Right renal cortex interstitium (tissue), 3 donors: ENCODE measurements at regions not wholly inside any gene's neighbourhood (a gene's known extent, or its start where the extent isn't known, plus 50 kb on each side); places are given as distances from the start of the nearest gene placed in this dataset.

Experiments used
- DNase-seq, 3 donors: peaks; one replicate each; pipeline ENCODE4 v3.0.0-alpha.2; 2013; ENCODE audit warnings: low read depth in 3 of 3, low spot score in 2 of 3

DNA sequence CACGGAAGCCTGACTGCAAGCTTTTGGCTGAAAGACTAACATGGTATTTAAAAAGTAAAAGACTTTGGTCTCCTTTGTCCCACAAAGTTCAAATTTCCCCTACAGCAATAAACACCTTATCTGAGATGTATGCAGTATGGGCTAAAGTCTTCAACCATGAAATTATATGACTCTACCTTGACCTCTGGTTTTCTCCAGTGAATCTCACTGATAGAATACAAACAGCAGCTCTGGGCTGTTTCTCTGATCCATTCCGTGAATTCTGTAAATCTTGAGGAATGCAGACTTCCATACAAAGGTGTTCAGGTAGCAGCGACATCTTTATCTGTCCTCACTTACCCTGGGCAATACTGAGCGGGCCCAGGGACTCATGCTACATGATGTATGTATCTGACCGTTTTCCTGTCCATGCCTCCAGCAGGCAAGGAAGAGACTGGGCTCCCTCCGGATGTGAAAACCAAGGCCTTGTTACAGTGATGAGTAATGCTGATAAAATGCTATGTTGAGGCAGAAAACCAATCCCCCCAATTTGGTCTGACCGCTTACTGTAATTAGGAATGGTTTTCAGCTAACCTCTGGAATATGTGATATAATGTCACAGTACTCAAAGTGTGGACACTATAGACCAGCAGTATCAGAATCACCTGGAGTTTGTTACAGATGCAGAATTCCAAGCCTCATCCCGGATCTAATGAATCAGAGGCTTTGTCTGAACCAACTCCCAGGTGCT, 589.8 kb downstream of the HS3ST4 start:
- DNase-seq = no peak

GRCh38 chr16:26295625-26296304, 604.0 kb downstream of the HS3ST4 start:
- no peak for DNase-seq

DNA sequence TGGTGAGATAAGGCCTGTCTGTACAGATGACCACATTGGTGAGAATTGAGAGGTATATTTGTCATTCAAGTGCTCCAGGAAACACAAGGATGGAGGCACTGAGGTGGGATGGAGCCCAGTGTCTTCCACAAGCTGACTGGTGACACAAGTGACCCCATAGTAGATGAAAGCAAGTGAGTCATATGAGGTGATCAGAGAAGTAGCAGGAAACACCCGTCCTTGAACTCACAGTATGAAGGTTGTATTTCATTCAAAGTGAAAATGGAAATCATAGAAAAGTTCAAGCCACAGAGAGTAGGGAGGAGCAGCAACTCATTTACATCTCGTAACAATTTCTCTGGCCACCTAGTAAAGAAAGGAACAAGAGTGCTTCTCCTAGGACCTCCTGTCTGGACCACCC, 609.8 kb downstream of the HS3ST4 start:
- no peak for DNase-seq

- DNase-seq = peak; percentile 0 to 7 (median 6)
Observed at GRCh38 chr16:26316683-26317464, 625.1 kb downstream of the HS3ST4 start.

DNA sequence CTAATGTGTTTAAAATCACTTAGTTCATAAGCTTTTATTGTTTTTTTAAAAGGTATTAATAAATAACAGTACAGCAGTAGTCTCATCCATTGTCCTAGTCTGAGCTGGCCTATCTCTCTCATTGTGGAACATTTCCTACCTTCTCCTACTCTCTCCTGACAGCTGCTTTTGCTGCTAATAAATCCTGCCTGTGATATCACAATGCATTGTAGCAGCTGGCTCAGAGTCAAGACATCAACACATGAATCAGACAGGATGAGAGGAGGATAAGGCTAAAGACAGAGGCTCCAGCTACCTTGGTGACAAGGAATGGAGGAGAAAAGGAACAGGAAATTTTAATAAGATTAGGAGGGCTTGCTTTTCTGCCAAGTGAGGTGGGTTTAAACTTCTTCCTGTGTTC, 626.1 kb downstream of the HS3ST4 start:
- no peak for DNase-seq

- no peak for DNase-seq
Observed at GRCh38 chr16:26330654-26331053, 638.9 kb downstream of the HS3ST4 start.

DNA sequence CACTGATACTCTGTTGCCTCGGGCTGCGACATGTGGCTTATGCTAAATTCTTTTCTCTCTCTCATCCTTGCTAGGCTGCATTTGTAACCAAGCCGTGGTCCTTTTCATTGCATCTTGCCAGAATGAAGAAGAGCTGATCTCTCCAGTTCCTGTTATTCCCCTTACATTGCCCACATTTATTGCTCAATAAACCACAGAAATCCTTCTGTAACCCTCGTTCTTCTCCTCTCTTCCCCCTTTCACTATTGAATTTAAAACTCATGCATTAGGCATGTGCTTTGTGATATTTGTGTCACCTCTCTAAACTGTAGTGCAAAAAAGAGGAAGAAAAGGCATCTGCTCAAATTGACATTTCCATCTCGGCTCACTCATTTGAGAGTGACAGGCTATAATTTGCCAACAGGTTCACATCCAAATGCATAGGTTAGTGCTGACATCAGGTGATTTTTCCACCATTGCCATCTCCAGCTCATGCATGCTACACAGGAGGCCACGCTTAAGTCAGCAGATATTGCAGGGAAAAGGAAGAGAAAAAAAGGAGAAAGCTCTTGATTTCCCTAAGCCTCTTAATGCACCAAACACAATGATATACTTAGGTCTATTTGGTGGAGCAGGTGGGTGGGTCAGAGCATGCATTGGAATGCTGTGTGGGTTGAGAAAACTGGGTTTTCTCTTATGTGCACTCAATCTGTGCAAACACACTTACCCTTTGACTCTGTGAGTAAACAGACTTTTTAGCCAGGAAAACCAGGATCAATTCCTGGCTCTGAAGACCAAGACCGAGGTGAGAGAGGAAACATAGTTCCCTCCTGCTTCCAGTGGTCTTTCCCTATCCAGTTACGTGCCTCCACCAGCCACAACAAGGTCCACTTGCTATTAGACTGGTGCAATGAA, 642.7 kb downstream of the HS3ST4 start:
- no peak for DNase-seq

- DNase-seq = no peak
Observed at GRCh38 chr16:26335236-26335853, 643.6 kb downstream of the HS3ST4 start.

- DNase-seq = no peak
Observed at GRCh38 chr16:26342621-26343020, 650.9 kb downstream of the HS3ST4 start.

- DNase-seq = no peak
Observed at GRCh38 chr16:26344240-26344776, 652.5 kb downstream of the HS3ST4 start.

- DNase-seq = no peak
Observed at GRCh38 chr16:26344976-26345375, 653.2 kb downstream of the HS3ST4 start.

GRCh38 chr16:26345966-26346365, 654.2 kb downstream of the HS3ST4 start:
- DNase-seq = no peak

DNA sequence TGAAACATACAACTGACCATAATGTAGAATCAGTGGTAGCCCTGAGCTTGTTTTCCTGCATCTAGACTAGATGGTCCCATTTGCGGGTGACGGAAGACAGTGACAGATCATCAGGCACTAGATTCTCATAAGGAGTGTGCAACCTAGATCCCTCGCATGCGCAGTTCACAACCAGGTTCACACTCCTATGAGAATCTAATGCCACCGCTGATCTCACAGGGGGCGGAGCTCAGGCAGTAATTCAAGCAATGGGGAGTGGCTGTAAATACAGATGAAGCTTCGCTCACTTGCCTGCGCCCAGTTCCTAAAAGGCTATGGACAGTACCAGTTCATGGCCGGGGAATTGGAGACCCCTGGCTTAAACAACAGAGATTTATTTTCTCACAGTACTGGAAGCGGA, 656.3 kb downstream of the HS3ST4 start:
- no peak for DNase-seq

GRCh38 chr16:26360867-26361266, 669.1 kb downstream of the HS3ST4 start:
- no peak for DNase-seq

DNA sequence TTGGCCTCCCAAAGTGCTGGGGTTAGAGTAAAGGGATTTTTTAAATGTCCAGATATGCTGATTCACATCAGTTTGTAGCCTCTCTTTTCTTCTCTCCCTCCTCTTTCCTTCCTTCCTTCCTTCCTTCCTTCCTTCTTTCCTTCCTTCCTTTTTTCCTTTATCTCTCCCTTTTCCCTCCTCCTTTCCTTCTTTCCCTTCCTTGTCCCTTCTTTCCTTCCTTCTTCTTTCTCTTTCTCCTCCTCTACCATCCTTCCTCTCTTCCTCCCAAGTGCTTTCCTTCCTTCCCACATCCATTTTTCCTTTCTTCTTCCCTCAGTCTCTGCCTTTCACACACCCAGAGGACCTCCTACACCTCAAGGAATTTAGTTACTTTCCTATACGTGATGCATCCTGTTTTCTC, 671.8 kb downstream of the HS3ST4 start:
- DNase-seq = no peak

- DNase-seq = no peak
Observed at GRCh38 chr16:26365161-26365940, 673.6 kb downstream of the HS3ST4 start.

GRCh38 chr16:26371349-26371869, 679.6 kb downstream of the HS3ST4 start:
- no peak for DNase-seq

DNA sequence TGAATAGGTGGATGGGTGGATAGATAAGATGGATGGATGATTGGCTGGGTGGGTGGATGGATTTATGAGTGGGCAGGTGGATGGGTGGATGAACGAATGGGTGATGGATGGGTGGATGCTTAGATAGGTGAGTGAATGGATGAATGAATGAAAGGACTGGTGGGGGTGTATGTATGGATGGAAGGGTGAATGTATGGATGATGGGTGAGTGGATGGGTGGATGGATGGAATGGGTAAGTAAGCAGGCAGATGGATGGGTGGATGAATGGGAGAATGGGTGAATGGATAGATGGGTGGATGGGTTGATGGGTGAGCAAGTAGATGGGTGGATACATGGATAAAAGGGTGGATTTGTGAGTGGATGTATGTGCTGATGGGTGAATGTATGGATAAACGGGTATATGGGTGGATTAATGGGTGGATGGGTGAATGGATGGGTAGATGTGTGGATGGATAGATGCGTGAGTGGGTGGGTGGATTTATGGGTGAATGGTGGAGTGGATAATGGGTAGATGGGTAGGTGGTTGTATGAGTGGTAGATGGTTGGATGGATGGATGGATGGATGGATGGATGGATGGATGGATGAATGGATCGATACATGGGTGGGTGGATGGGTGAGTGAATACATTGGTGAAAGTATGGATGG, 682.6 kb downstream of the HS3ST4 start:
- DNase-seq = no peak
